CD14-positive monocyte (primary cell): ENCODE measurements at regions not wholly inside any gene's neighbourhood (a gene's known extent, or its start where the extent isn't known, plus 50 kb on each side); places are given as distances from the start of the nearest gene placed in this dataset.

Experiments used
- DNase-seq, 3 donors: peaks; one replicate each; pipeline ENCODE4 v3.0.0-alpha.2; 2011 to 2022
- H2AFZ ChIP-seq: 2 replicates; pipeline ENCODE4 v1.6.0; 2012; ENCODE audit warnings: mild to moderate bottlenecking, low read depth, low read length, inconsistent platforms; ENCODE audit not compliant: insufficient read depth, poor library complexity, severe bottlenecking
- H3K27ac ChIP-seq, 2 donors: 1 replicate in 1 of 2; 2 replicates in 1 of 2; pipeline ENCODE4 v1.5.1; 2012 to 2013; ENCODE audit warnings: low read length in 2 of 2, control low read depth in 1 of 2, inconsistent platforms in 1 of 2, low read depth in 1 of 2, mild to moderate bottlenecking in 1 of 2
- H3K27me3 ChIP-seq, 2 donors: one replicate each; pipeline versions ENCODE4 v1.6.0 to v1.6.1; 2011 to 2013; ENCODE audit warnings: low read length in 2 of 2; ENCODE audit not compliant: control insufficient read depth in 2 of 2, insufficient read depth in 2 of 2
- H3K36me3 ChIP-seq, 2 donors: replicated peaks in 1 of 2; 1 replicate in 1 of 2; 2 replicates in 1 of 2; pipeline versions ENCODE4 v1.5.1 to v1.6.1; 2012 to 2013; ENCODE audit warnings: low read length in 2 of 2, control low read depth in 1 of 2, inconsistent platforms in 1 of 2, mild to moderate bottlenecking in 1 of 2; ENCODE audit not compliant: insufficient read depth in 2 of 2, control insufficient read depth in 1 of 2
- H3K4me1 ChIP-seq, 2 donors: 1 replicate in 1 of 2; 2 replicates in 1 of 2; pipeline versions ENCODE4 v1.5.1 to v1.6.1; 2012 to 2013; ENCODE audit warnings: low read length in 2 of 2, control low read depth in 1 of 2, inconsistent platforms in 1 of 2, mild to moderate bottlenecking in 1 of 2, moderate library complexity in 1 of 2; ENCODE audit not compliant: insufficient read depth in 2 of 2, control insufficient read depth in 1 of 2
- H3K4me2 ChIP-seq: replicated peaks from 2 replicates; pipeline ENCODE3; 2012; ENCODE audit warnings: low read length, moderate library complexity, mild to moderate bottlenecking; ENCODE audit not compliant: poor library complexity, severe bottlenecking; ENCODE audit errors: extremely low read depth
- H3K4me3 ChIP-seq, 3 experiments: fragments of 200-600 bp in 1 of 3; sonication (generic) in 1 of 3; replicated peaks in 1 of 3; 1 replicate in 2 of 3; 2 replicates in 1 of 3; pipeline ENCODE4 v1.5.1; 2011 to 2013; ENCODE audit warnings: low read length in 3 of 3, mild to moderate bottlenecking in 3 of 3, control low read depth in 2 of 3, low read depth in 2 of 3, inconsistent platforms in 1 of 3, moderate library complexity in 1 of 3
- H3K79me2 ChIP-seq: 2 replicates; pipeline ENCODE4 v1.6.0; 2012; ENCODE audit warnings: mild to moderate bottlenecking, control low read depth, inconsistent platforms, low read length, moderate library complexity; ENCODE audit not compliant: insufficient read depth
- H3K9ac ChIP-seq: 2 replicates; pipeline ENCODE4 v1.6.0; 2017; ENCODE audit warnings: low read length, mild to moderate bottlenecking; ENCODE audit not compliant: insufficient read depth, poor library complexity, severe bottlenecking
- H3K9me3 ChIP-seq, 2 donors: replicated peaks in 1 of 2; 1 replicate in 1 of 2; 2 replicates in 1 of 2; pipeline versions ENCODE4 v1.5.1 to v1.6.1; 2012 to 2013; ENCODE audit warnings: low read length in 2 of 2, control low read depth in 1 of 2; ENCODE audit not compliant: control insufficient read depth in 1 of 2, insufficient read depth in 1 of 2
- H4K20me1 ChIP-seq: 2 replicates; pipeline ENCODE4 v1.6.0; 2012; ENCODE audit warnings: mild to moderate bottlenecking, low read length, control low read depth, moderate library complexity; ENCODE audit not compliant: insufficient read depth
- H3K27ac Mint-ChIP-seq, 7 donors: one replicate each; pipeline ENCODE4 v1.8.0; 2020; ENCODE audit warnings: mild to moderate bottlenecking in 7 of 7, mixed read lengths in 7 of 7, moderate library complexity in 6 of 7, inconsistent platforms in 2 of 7
- H3K27me3 Mint-ChIP-seq, 3 donors: one replicate each; pipeline ENCODE4 v1.8.0; 2021 to 2022; ENCODE audit warnings: low read depth in 3 of 3, mild to moderate bottlenecking in 3 of 3, mixed read lengths in 3 of 3, moderate library complexity in 3 of 3, inconsistent platforms in 1 of 3
- H3K36me3 Mint-ChIP-seq, 2 donors: one replicate each; pipeline ENCODE4 v1.8.0; 2020; ENCODE audit warnings: mixed read lengths in 2 of 2, inconsistent platforms in 1 of 2, mild to moderate bottlenecking in 1 of 2
- H3K4me1 Mint-ChIP-seq: one replicate; pipeline ENCODE4 v1.8.0; 2020; ENCODE audit warnings: mild to moderate bottlenecking, mixed read lengths
- H3K4me3 Mint-ChIP-seq, 2 donors: one replicate each; pipeline ENCODE4 v1.8.0; 2020; ENCODE audit warnings: mild to moderate bottlenecking in 2 of 2, mixed read lengths in 2 of 2, moderate library complexity in 1 of 2
- H3K9me3 Mint-ChIP-seq, 7 donors: one replicate each; pipeline ENCODE4 v1.8.0; 2020 to 2022; ENCODE audit warnings: mixed read lengths in 7 of 7, mild to moderate bottlenecking in 6 of 7, moderate library complexity in 6 of 7, inconsistent platforms in 2 of 7
- CTCF ChIP-seq: fragments of 200-600 bp; IDR thresholded peaks from one replicate; pipeline ENCODE4 v1.8.0; 2022; ENCODE audit warnings: antibody characterized with exemption, mild to moderate bottlenecking
- WGBS: methylation state at CpG from one replicate; pipeline ENCODE4 v1.1.5; 2013; ENCODE audit warnings: missing lambda C conversion rate; ENCODE audit not compliant: insufficient coverage; 5-methylcytosine and 5-hydroxymethylcytosine counted together
- intact Hi-C, 2 donors: fragments of 100-400 bp; cut with micrococcal nuclease; formaldehyde crosslinking; loops; one replicate each; pipeline versions ENCODE4 v1.15.0 to v1.15.1; 2023

GRCh38 chr12:111100003-111100402 is 179.6 kb upstream of the MYL2 start:
- Histone ChIP-seq H3K4me2 (no peak overlapping the region), H3K27ac (no peak overlapping the region), H3K9me3 (no peaks in the 10 kb centered on the region), H3K27me3 (no peaks in the 10 kb centered on the region), H3K4me1 (peaks cover 10 to 16% of the 10 kb centered on the region in 2 donors), H2AFZ (no peak overlapping the region), H3K9ac (no peak overlapping the region), H4K20me1 (no peaks in the 10 kb centered on the region), H3K79me2 (no peaks in the 10 kb centered on the region), H3K36me3 (no peaks in the 10 kb centered on the region), H3K4me3 (no peak overlapping the region)
- 90% methylated on average over 15 of the region's 15 CpGs for WGBS
- H3K27me3 Mint-ChIP-seq = peaks cover 0 to 6% (median 0%) of the 10 kb centered on the region in 3 donors
- intact Hi-C loops = no loop called here
- H3K4me1 Mint-ChIP-seq = peaks cover 20% of the 10 kb centered on the region
- peaks cover 0 to 2% (median 0%) of the 10 kb centered on the region in 7 donors for H3K9me3 Mint-ChIP-seq
- no peak for TF ChIP-seq CTCF
- no peak for DNase-seq
- peak overlapping the region in 1 of 2 donors; percentile 0 for H3K4me3 Mint-ChIP-seq
- no peak overlapping the region for H3K27ac Mint-ChIP-seq
- no peaks in the 10 kb centered on the region for H3K36me3 Mint-ChIP-seq

GRCh38 chr12:111099186-111099585 is 178.8 kb upstream of the MYL2 start:
- Histone ChIP-seq H3K9ac (peak overlapping the region; percentile 43), H3K27ac (no peak overlapping the region), H3K36me3 (no peaks in the 10 kb centered on the region), H3K4me3 (no peak overlapping the region), H4K20me1 (no peaks in the 10 kb centered on the region), H3K79me2 (no peaks in the 10 kb centered on the region), H3K4me1 (peaks cover 10 to 16% of the 10 kb centered on the region in 2 donors), H3K9me3 (no peaks in the 10 kb centered on the region), H3K4me2 (no peak overlapping the region), H2AFZ (peak overlapping the region; percentile 64), H3K27me3 (no peaks in the 10 kb centered on the region)
- 7% methylated on average over 5 of the region's 8 CpGs for WGBS
- Mint-ChIP-seq H3K4me3 (peak overlapping the region in 1 of 2 donors; percentile 67), H3K36me3 (no peaks in the 10 kb centered on the region), H3K27me3 (peaks cover 0 to 6% (median 4%) of the 10 kb centered on the region in 3 donors), H3K9me3 (peaks cover 0 to 2% (median 0%) of the 10 kb centered on the region in 7 donors), H3K4me1 (peaks cover 20% of the 10 kb centered on the region), H3K27ac (no peak overlapping the region)
- no peak for DNase-seq
- intact Hi-C loops = no loop called here
- TF ChIP-seq CTCF = no peak
